Natural killer cell (primary cell): ENCODE measurements at regions not wholly inside any gene's neighbourhood (a gene's known extent, or its start where the extent isn't known, plus 50 kb on each side); places are given as distances from the start of the nearest gene placed in this dataset.

Source experiments
- ATAC-seq, 3 donors: fragments of 150-1000 bp in 2 of 3; fragments of 200-7000 bp in 1 of 3; cut with Tn5 transposase; 1 replicate in 1 of 3; 2 replicates in 2 of 3; pipeline ENCODE4 v1.10.0; 2021; ENCODE audit warnings: mild to moderate bottlenecking in 2 of 3, moderate library complexity in 2 of 3
- DNase-seq, 2 donors: peaks; one replicate each; pipeline versions ENCODE4 v3.0.0 to v3.0.0-alpha.2; 2013 to 2021; ENCODE audit warnings: mixed read lengths in 1 of 2
- H3K27ac ChIP-seq: one replicate; pipeline ENCODE4 v1.5.1; 2013; ENCODE audit warnings: mild to moderate bottlenecking, low read length
- H3K27me3 ChIP-seq: one replicate; pipeline ENCODE4 v1.6.1; 2013; ENCODE audit warnings: low read length; ENCODE audit not compliant: control insufficient read depth, insufficient read depth
- H3K36me3 ChIP-seq: one replicate; pipeline ENCODE4 v1.6.1; 2013; ENCODE audit warnings: low read length; ENCODE audit not compliant: control insufficient read depth, insufficient read depth
- H3K4me1 ChIP-seq: one replicate; pipeline ENCODE4 v1.6.1; 2013; ENCODE audit warnings: low read length; ENCODE audit not compliant: control insufficient read depth, insufficient read depth
- H3K4me3 ChIP-seq: one replicate; pipeline ENCODE4 v1.5.1; 2013; ENCODE audit warnings: low read length
- H3K9me3 ChIP-seq: one replicate; pipeline ENCODE4 v1.6.1; 2013; ENCODE audit warnings: low read length; ENCODE audit not compliant: control insufficient read depth, insufficient read depth
- H3K27ac Mint-ChIP-seq, 2 donors: one replicate each; pipeline ENCODE4 v1.8.0; 2022; ENCODE audit warnings: mild to moderate bottlenecking in 2 of 2, mixed read lengths in 2 of 2, moderate library complexity in 1 of 2
- H3K27me3 Mint-ChIP-seq, 2 donors: one replicate each; pipeline ENCODE4 v1.8.0; 2022; ENCODE audit warnings: low read depth in 2 of 2, mixed read lengths in 2 of 2
- H3K36me3 Mint-ChIP-seq: one replicate; pipeline ENCODE4 v1.8.0; 2022; ENCODE audit warnings: mixed read lengths
- H3K4me1 Mint-ChIP-seq, 2 donors: one replicate each; pipeline ENCODE4 v1.8.0; 2022; ENCODE audit warnings: mixed read lengths in 2 of 2
- H3K4me3 Mint-ChIP-seq: one replicate; pipeline ENCODE4 v1.8.0; 2022; ENCODE audit warnings: mild to moderate bottlenecking, moderate library complexity, mixed read lengths
- H3K9me3 Mint-ChIP-seq, 2 donors: one replicate each; pipeline ENCODE4 v1.8.0; 2022; ENCODE audit warnings: mixed read lengths in 2 of 2
- CTCF ChIP-seq: fragments of 200-600 bp; IDR thresholded peaks from one replicate; pipeline ENCODE4 v1.8.0; 2022; ENCODE audit warnings: antibody characterized with exemption
- WGBS: methylation state at CpG from one replicate; pipeline ENCODE4 v1.1.7; 2013; ENCODE audit warnings: missing lambda C conversion rate; ENCODE audit not compliant: insufficient coverage; 5-methylcytosine and 5-hydroxymethylcytosine counted together
- intact Hi-C: fragments of 100-400 bp; cut with micrococcal nuclease; formaldehyde crosslinking; loops from one replicate; pipeline ENCODE4 v1.14.2; 2022

DNA sequence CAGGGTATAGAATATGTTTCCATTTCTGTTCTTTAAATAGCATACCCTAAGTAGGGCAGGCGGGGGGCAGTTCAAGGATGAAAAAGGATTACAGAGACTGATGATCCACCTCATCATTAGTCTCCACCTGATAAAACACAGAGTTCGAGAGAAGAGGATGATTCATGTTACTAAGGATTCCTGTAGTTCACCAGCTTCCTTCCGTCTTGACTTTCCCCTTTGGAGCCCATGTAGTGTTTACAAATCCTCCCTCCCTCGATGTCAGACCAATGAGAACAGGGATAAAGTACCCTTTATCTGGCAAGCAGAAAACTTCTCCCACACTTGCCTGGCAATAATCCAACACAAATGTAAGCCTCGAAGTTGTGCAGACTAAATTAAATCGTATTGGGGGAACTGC lies 526.3 kb upstream of the FAM241A start:
- no peak overlapping the region for H3K27ac Mint-ChIP-seq
- no peaks in the 10 kb centered on the region for H3K4me1 Mint-ChIP-seq
- 84% methylated on average over 4 of the region's 6 CpGs for whole genome bisulfite sequencing

DNA sequence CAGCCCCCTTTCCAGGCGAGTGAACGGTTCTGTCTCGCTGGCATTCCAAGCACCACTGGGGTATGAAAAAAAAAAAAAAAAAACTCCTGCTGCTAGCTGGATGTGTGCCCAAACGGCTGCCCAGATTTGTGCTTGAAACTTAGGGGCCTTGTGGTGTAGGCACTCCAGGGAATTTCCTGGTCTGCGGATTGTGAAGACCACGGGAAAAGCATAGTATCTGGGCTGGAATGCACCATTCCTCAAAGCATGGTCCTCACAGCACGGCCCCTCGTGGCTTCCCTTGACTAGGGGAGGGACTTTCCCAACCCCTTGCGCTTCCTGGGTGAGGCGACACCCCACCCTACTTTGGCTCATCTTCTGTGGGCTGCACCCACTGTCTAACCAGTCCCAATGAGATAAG lies 516.8 kb upstream of the FAM241A start:
- Mint-ChIP-seq H3K4me1 (no peaks in the 10 kb centered on the region), H3K9me3 (peaks cover 2 to 8% of the 10 kb centered on the region in 2 donors), H3K4me3 (no peak overlapping the region), H3K27me3 (no peaks in the 10 kb centered on the region), H3K36me3 (no peaks in the 10 kb centered on the region), H3K27ac (no peak overlapping the region)
- Histone ChIP-seq H3K9me3 (peaks cover 2% of the 10 kb centered on the region), H3K4me1 (no peaks in the 10 kb centered on the region), H3K4me3 (no peak overlapping the region), H3K27me3 (no peaks in the 10 kb centered on the region), H3K27ac (no peak overlapping the region), H3K36me3 (no peaks in the 10 kb centered on the region)
- DNase-seq (no peak), ATAC-seq (no peak)
- TF ChIP-seq CTCF: no peak
- intact Hi-C loops: no loop called here
- WGBS: 82% methylated on average over 8 of the region's 10 CpGs

More for the DNA sequence above, 526.3 kb upstream of the FAM241A start:
- no peak for TF ChIP-seq CTCF
- H3K4me1 ChIP-seq: no peaks in the 10 kb centered on the region
- no peak overlapping the region for H3K4me3 ChIP-seq
- Mint-ChIP-seq H3K9me3 (peaks cover 0 to 6% of the 10 kb centered on the region in 2 donors), H3K36me3 (no peaks in the 10 kb centered on the region), H3K27me3 (no peaks in the 10 kb centered on the region), H3K4me3 (no peak overlapping the region)
- ATAC-seq: no peak
- no peak for DNase-seq
- no peaks in the 10 kb centered on the region for H3K9me3 ChIP-seq
- no peaks in the 10 kb centered on the region for H3K27me3 ChIP-seq
- H3K36me3 ChIP-seq: no peaks in the 10 kb centered on the region
- intact Hi-C loops: no loop called here
- no peak overlapping the region for H3K27ac ChIP-seq

DNA sequence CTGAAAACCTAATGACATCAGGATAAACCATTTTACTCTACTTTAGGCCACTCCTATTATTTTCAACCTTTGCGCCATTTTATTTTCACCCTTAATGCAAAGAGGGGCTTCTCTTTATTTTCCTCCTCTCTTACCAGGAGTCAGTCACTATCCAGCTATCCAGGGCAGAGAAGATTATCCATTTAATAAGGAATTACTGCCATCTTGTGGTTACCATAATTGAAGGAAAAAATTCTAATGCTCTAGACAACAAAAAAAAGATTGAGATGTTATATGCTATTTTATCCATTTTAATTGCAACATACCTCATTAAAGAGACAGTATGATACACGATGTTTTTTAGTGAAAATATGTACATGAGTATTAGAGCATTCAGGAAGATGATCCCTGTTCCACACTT lies 514.5 kb upstream of the FAM241A start:
- H3K4me1 ChIP-seq: no peaks in the 10 kb centered on the region
- 100% methylated on average over 1 of the region's 2 CpGs for WGBS
- intact Hi-C loops: no loop called here

More for the DNA sequence above, 514.5 kb upstream of the FAM241A start:
- DNase-seq (no peak), ATAC-seq (no peak)
- TF ChIP-seq CTCF: no peak
- Histone ChIP-seq H3K4me3 (no peak overlapping the region), H3K27ac (no peak overlapping the region), H3K27me3 (no peaks in the 10 kb centered on the region), H3K9me3 (peaks cover 2% of the 10 kb centered on the region), H3K36me3 (no peaks in the 10 kb centered on the region)
- Mint-ChIP-seq H3K27ac (no peak overlapping the region), H3K4me1 (no peaks in the 10 kb centered on the region), H3K27me3 (no peaks in the 10 kb centered on the region), H3K4me3 (no peak overlapping the region), H3K9me3 (peaks cover under 1 to 5% of the 10 kb centered on the region in 2 donors), H3K36me3 (no peaks in the 10 kb centered on the region)
